ENCODE measurements at regions not wholly inside any gene's neighbourhood (a gene's known extent, or its start where the extent isn't known, plus 50 kb on each side); places are given as distances from the start of the nearest gene placed in this dataset.
"Not testable (repeated sequence)": the region's sequence is repeated elsewhere in the genome, so short reads cannot be mapped to it uniquely, and the experiment has no call there.

DNA sequence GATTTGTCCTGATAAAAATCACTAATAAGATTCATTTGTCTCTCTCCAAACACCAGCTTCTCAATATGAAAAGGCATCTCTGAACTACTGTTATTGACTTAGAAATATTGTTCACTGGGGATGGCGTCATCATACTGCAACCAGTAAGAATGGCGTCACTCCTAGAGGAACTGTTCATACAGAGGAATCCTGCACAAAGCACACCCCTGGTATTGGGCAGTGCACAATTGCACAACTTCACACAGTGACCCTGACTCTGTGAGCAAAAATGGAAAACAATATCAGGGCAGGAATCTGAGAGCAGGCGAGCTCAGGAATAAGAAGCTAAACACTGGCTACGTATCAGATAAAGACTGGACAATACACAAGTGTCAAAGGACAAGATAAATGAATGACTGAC, 66.7 kb upstream of the PNPLA4 start:
- no peak for TF ChIP-seq CTCF (IDR thresholded peaks at IDR 0.05; ENCODE audit: insufficient read depth, low read length, missing control alignments)
- CTCF ChIA-PET, result interaction anchor here (2.4 kb wide), 2 partner anchors 745 to 750 kb away, joined by 6 to 11 read pairs; no protein-coding TSS in a partner anchor
- no peak for DNase-seq (ENCODE audit: low read depth, low spot score)
- POLR2A ChIA-PET, result no interaction called here
- H3K4me3 ChIP-seq (ENCODE audit: low read depth, low read length), result no peak overlapping the region

DNA sequence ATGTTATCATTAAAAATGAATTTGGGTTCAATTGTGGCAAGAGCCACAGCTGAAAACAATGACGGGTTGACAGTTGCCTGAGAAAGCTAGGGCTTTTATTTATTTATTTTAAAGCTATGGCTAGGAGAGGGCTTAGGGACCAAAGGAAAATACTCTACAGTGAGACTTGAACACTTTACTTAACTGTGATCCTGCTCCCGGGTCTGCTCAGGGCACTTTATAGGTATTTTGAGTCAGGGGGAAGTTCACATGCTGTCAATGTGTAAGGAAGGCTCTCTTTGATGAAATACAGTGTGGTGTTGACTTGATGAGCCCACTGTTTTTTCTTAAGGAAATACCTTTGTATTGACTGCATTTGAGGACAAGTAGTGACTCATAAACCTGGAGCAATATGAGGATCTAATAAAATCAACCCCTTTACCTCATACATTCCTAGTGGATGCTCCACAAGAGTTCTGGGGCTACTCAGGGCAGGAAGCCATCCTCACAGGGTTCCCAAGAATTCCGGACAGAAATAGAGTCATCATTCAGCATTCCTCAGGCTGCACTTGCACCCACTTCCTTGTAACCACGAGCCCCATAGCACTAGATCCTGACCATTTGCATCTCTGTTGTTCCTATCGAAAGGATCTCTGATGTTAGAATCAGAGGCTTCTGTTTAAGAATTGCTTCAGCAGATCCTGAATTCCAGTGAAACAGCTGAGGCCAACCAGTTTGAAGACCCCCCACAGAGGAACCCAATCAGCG, 61.0 kb upstream of the PNPLA4 start:
- CTCF ChIA-PET, result interaction anchor here (1.3 kb wide), 1 partner anchor 750 kb away, joined by 4 read pairs; no protein-coding TSS in a partner anchor
- H3K4me3 ChIP-seq (ENCODE audit: low read depth, low read length); POLR2A ChIA-PET; DNase-seq (ENCODE audit: low read depth, low spot score): not testable (repeated sequence)

GRCh38 chrX:7987160-7988012, 60.2 kb upstream of the PNPLA4 start:
- TF ChIP-seq CTCF (IDR thresholded peaks at IDR 0.05; ENCODE audit: insufficient read depth, low read length, missing control alignments), result no peak
- ChIA-PET CTCF (no interaction called here), POLR2A (no interaction called here)
- no peak overlapping the region for H3K4me3 ChIP-seq (ENCODE audit: low read depth, low read length)
- no peak for DNase-seq (ENCODE audit: low read depth, low spot score)

GRCh38 chrX:7986738-7987137, 59.5 kb upstream of the PNPLA4 start:
- H3K4me3 ChIP-seq (ENCODE audit: low read depth, low read length); CTCF ChIA-PET; POLR2A ChIA-PET; DNase-seq (ENCODE audit: low read depth, low spot score): not testable (repeated sequence)

GRCh38 chrX:7985568-7985967, 58.4 kb upstream of the PNPLA4 start:
- ChIA-PET POLR2A (no interaction called here), CTCF (no interaction called here)
- TF ChIP-seq CTCF (IDR thresholded peaks at IDR 0.05; ENCODE audit: insufficient read depth, low read length, missing control alignments), result no peak
- no peak overlapping the region for H3K4me3 ChIP-seq (ENCODE audit: low read depth, low read length)
- no peak for DNase-seq (ENCODE audit: low read depth, low spot score)

- ChIA-PET CTCF (no interaction called here), POLR2A (no interaction called here)
- no peak for DNase-seq (ENCODE audit: low read depth, low spot score)
- no peak overlapping the region for H3K4me3 ChIP-seq (ENCODE audit: low read depth, low read length)
- TF ChIP-seq CTCF (IDR thresholded peaks at IDR 0.05; ENCODE audit: insufficient read depth, low read length, missing control alignments), result no peak
Measured at GRCh38 chrX:7983581-7983980, 56.4 kb upstream of the PNPLA4 start.
